Vagina (tissue), 2 donors: ENCODE measurements at regions not wholly inside any gene's neighbourhood (a gene's known extent, or its start where the extent isn't known, plus 50 kb on each side); places are given as distances from the start of the nearest gene placed in this dataset.

ENCODE experiments used
- CTCF ChIP-seq, 3 experiments: fragments of 450-650 bp in 2 of 3; fragments of 200-600 bp in 1 of 3; sonication (generic) in 1 of 3; IDR thresholded peaks; one replicate each; pipeline ENCODE4 v1.5.1; 2017 to 2019; ENCODE audit warnings: antibody characterized with exemption in 3 of 3, mild to moderate bottlenecking in 2 of 3, moderate library complexity in 2 of 3
- POLR2A ChIP-seq, 2 donors: fragments of 450-650 bp; IDR thresholded peaks; one replicate each; pipeline ENCODE4 v1.6.1; 2017; ENCODE audit warnings: antibody characterized with exemption in 2 of 2, mild to moderate bottlenecking in 2 of 2, moderate library complexity in 2 of 2
- POLR2AphosphoS5 ChIP-seq, 2 donors: sonication (generic); formaldehyde crosslinking; IDR thresholded peaks; one replicate each; pipeline ENCODE4 v1.9.0; 2017; ENCODE audit warnings: antibody characterized with exemption in 2 of 2, mild to moderate bottlenecking in 2 of 2, low read depth in 1 of 2; ENCODE audit not compliant: insufficient read depth in 1 of 2

- TF ChIP-seq CTCF (IDR thresholded peaks at IDR 0.05) (no peak), POLR2AphosphoS5 (IDR thresholded peaks at IDR 0.05; ENCODE audit: insufficient read depth in 1 of 2, low read depth in 1 of 2) (no peak), POLR2A (IDR thresholded peaks at IDR 0.05) (no peak)
These were observed 172.4 kb downstream of the LRATD1 start for GRCh38 chr2:14804902-14805301.
